ENCODE measurements at regions not wholly inside any gene's neighbourhood (a gene's known extent, or its start where the extent isn't known, plus 50 kb on each side); places are given as distances from the start of the nearest gene placed in this dataset.

DNA sequence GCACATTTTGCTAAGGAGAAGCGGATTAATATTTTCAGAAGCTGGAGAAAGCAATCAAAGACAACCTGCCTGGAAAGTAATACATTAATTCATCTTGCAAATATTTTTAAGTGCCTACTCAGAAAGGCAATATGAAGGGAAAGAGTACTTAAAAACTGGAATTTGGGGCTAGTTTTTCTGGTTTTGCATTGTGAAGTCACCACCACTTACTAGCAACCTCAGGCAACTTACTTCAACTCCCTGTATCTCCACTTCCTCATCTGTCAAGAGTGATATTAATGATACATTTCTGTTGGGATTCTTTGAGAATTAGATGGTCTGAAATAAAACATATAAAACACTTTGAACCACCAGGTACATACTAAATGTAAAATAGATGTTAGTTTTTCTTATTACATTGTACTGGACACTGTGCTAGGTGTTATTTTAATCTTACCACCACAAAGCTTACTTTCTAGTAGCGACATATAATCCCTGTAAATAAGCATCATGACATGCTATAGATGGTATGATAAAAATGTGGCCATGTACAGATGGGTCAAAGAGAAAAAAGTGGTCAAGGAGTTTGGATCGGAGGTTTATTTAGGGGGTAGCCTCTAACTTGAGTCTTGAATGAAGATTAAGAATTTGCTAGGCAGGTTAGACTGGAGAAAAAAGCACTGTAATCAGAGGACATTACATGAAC, 101.2 kb downstream of the SPRY2 start:
- TF ChIP-seq CTCF (IDR thresholded peaks at IDR 0.05) (no peak), EP300 (IDR thresholded peaks at IDR 0.05) (no peak)

Measured in esophagus muscularis mucosa (tissue), 3 donors.